Lower lobe of right lung (tissue), 2 donors: ENCODE measurements at regions not wholly inside any gene's neighbourhood (a gene's known extent, or its start where the extent isn't known, plus 50 kb on each side); places are given as distances from the start of the nearest gene placed in this dataset.

Experiments
- ATAC-seq, 2 donors: fragments of 200-7000 bp; cut with Tn5 transposase; one replicate each; pipeline ENCODE4 v1.9.1; 2020 to 2022; ENCODE audit warnings: mild to moderate bottlenecking in 2 of 2, moderate library complexity in 2 of 2
- DNase-seq: peaks from one replicate; pipeline ENCODE4 v3.0.0-alpha.2; 2020
- H3K27ac ChIP-seq: fragments of 200-600 bp; one replicate; pipeline ENCODE4 v1.8.0; 2022
- H3K27me3 ChIP-seq: fragments of 200-600 bp; one replicate; pipeline ENCODE4 v1.8.0; 2022; ENCODE audit warnings: low read depth
- H3K36me3 ChIP-seq: fragments of 200-600 bp; one replicate; pipeline ENCODE4 v1.8.0; 2022; ENCODE audit warnings: mild to moderate bottlenecking
- H3K4me1 ChIP-seq: fragments of 200-600 bp; one replicate; pipeline ENCODE4 v1.8.0; 2022
- H3K4me3 ChIP-seq: fragments of 200-600 bp; one replicate; pipeline ENCODE4 v1.8.0; 2022; ENCODE audit warnings: mild to moderate bottlenecking
- H3K9me3 ChIP-seq: fragments of 200-600 bp; one replicate; pipeline ENCODE4 v1.8.0; 2022
- CTCF ChIP-seq: fragments of 200-600 bp; IDR thresholded peaks from one replicate; pipeline ENCODE4 v1.8.0; 2022; ENCODE audit warnings: antibody characterized with exemption, mild to moderate bottlenecking
- intact Hi-C: fragments of 100-400 bp; cut with DNase I; formaldehyde crosslinking; loops from one replicate; pipeline ENCODE4 v1.11.0; 2022
- donor health status: DM: no; HTN: yes; CAD: no; lungs with severe emphysema.

GRCh38 chr10:110368556-110368955 is 63.8 kb upstream of the SMNDC1 start:
- H3K4me1 ChIP-seq, result no peaks in the 10 kb centered on the region
- H3K4me3 ChIP-seq, result no peak overlapping the region
- H3K36me3 ChIP-seq, result no peaks in the 10 kb centered on the region
- no peak for DNase-seq
- no peak for ATAC-seq
- no peaks in the 10 kb centered on the region for H3K27me3 ChIP-seq
- TF ChIP-seq CTCF, result no peak
- intact Hi-C loops, result no loop called here
- H3K9me3 ChIP-seq, result no peaks in the 10 kb centered on the region
- no peak overlapping the region for H3K27ac ChIP-seq

GRCh38 chr10:110370006-110370405 is 65.3 kb upstream of the SMNDC1 start:
- H3K4me3 ChIP-seq, result no peak overlapping the region
- no peak for ATAC-seq
- no peak for TF ChIP-seq CTCF

GRCh38 chr10:110372656-110373055 is 67.9 kb upstream of the SMNDC1 start:
- intact Hi-C loops, result no loop called here
- no peak for DNase-seq
- no peak overlapping the region for H3K27ac ChIP-seq
- H3K4me1 ChIP-seq, result peaks cover 17% of the 10 kb centered on the region
- no peaks in the 10 kb centered on the region for H3K36me3 ChIP-seq
- H3K9me3 ChIP-seq, result no peaks in the 10 kb centered on the region
- TF ChIP-seq CTCF, result no peak
- no peak for ATAC-seq
- no peaks in the 10 kb centered on the region for H3K27me3 ChIP-seq
- H3K4me3 ChIP-seq, result no peak overlapping the region

More at GRCh38 chr10:110370006-110370405, 65.3 kb upstream of the SMNDC1 start:
- Histone ChIP-seq H3K27ac (no peak overlapping the region), H3K27me3 (no peaks in the 10 kb centered on the region), H3K4me1 (no peaks in the 10 kb centered on the region), H3K9me3 (no peaks in the 10 kb centered on the region), H3K36me3 (no peaks in the 10 kb centered on the region)
- DNase-seq, result no peak
- intact Hi-C loops, result no loop called here

GRCh38 chr10:110373059-110373458 is 68.3 kb upstream of the SMNDC1 start:
- Histone ChIP-seq H3K27me3 (no peaks in the 10 kb centered on the region), H3K4me3 (no peak overlapping the region), H3K9me3 (no peaks in the 10 kb centered on the region), H3K27ac (no peak overlapping the region), H3K36me3 (no peaks in the 10 kb centered on the region), H3K4me1 (peaks cover 17% of the 10 kb centered on the region)
- no peak for TF ChIP-seq CTCF
- intact Hi-C loops, result no loop called here
- ATAC-seq, result no peak
- DNase-seq, result no peak

GRCh38 chr10:110373857-110374654 is 69.3 kb upstream of the SMNDC1 start:
- DNase-seq (no peak), ATAC-seq (no peak)
- Histone ChIP-seq H3K27me3 (no peaks in the 10 kb centered on the region), H3K4me1 (peaks cover 17% of the 10 kb centered on the region), H3K9me3 (no peaks in the 10 kb centered on the region), H3K36me3 (no peaks in the 10 kb centered on the region), H3K4me3 (no peak overlapping the region), H3K27ac (no peak overlapping the region)
- intact Hi-C loops, result no loop called here
- TF ChIP-seq CTCF, result no peak
